Loucy (cell line): ENCODE measurements at regions not wholly inside any gene's neighbourhood (a gene's known extent, or its start where the extent isn't known, plus 50 kb on each side); places are given as distances from the start of the nearest gene placed in this dataset.

Experiments used
- EZH2phosphoT487 ChIP-seq: fragments of 200-600 bp; IDR thresholded peaks from 2 replicates; pipeline ENCODE4 v1.6.1; 2018; ENCODE audit warnings: antibody characterized with exemption, mild to moderate bottlenecking, moderate library complexity, borderline replicate concordance
- TF ChIP-seq, protein P1 (sequence below): fragments of 200-600 bp; sonication (generic); conservative IDR thresholded peaks from 2 replicates; pipeline ENCODE4 v1.5.1; 2014; ENCODE audit warnings: mild to moderate bottlenecking, antibody characterized with exemption, low read length

GRCh38 chr5:58335518-58335917, 124.4 kb downstream of the PLK2 start:
- TF ChIP-seq, protein P1, sequence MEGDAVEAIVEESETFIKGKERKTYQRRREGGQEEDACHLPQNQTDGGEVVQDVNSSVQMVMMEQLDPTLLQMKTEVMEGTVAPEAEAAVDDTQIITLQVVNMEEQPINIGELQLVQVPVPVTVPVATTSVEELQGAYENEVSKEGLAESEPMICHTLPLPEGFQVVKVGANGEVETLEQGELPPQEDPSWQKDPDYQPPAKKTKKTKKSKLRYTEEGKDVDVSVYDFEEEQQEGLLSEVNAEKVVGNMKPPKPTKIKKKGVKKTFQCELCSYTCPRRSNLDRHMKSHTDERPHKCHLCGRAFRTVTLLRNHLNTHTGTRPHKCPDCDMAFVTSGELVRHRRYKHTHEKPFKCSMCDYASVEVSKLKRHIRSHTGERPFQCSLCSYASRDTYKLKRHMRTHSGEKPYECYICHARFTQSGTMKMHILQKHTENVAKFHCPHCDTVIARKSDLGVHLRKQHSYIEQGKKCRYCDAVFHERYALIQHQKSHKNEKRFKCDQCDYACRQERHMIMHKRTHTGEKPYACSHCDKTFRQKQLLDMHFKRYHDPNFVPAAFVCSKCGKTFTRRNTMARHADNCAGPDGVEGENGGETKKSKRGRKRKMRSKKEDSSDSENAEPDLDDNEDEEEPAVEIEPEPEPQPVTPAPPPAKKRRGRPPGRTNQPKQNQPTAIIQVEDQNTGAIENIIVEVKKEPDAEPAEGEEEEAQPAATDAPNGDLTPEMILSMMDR = peak; percentile 46; the same call in 1 of the 2 replicates
- TF ChIP-seq EZH2phosphoT487 = no peak
